Neural crest cell (in vitro differentiated cells): ENCODE measurements at regions not wholly inside any gene's neighbourhood (a gene's known extent, or its start where the extent isn't known, plus 50 kb on each side); places are given as distances from the start of the nearest gene placed in this dataset.

Experiments used
- DNase-seq: peaks from one replicate; pipeline ENCODE4 v3.0.0; 2021; ENCODE audit warnings: low read depth, mixed read lengths, low spot score
- H3K27ac Mint-ChIP-seq: one replicate; pipeline ENCODE4 v1.8.0; 2021; ENCODE audit warnings: mild to moderate bottlenecking, mixed read lengths; ENCODE audit not compliant: unreplicated experiment
- H3K27me3 Mint-ChIP-seq: 2 replicates; pipeline ENCODE4 v1.8.0; 2021; ENCODE audit warnings: low read depth, mild to moderate bottlenecking, mixed read lengths
- H3K36me3 Mint-ChIP-seq: 2 replicates; pipeline ENCODE4 v1.8.0; 2021; ENCODE audit warnings: low read depth, mild to moderate bottlenecking, mixed read lengths
- H3K4me1 Mint-ChIP-seq: 2 replicates; pipeline ENCODE4 v1.8.0; 2021; ENCODE audit warnings: mixed read lengths
- H3K4me3 Mint-ChIP-seq: one replicate; pipeline ENCODE4 v1.8.0; 2021; ENCODE audit warnings: mild to moderate bottlenecking, mixed read lengths
- H3K9me3 Mint-ChIP-seq: 2 replicates; pipeline ENCODE4 v1.8.0; 2021; ENCODE audit warnings: mixed read lengths
- TF ChIP-seq, protein P1 (sequence below): fragments of 200-600 bp; sonication (generic); conservative IDR thresholded peaks from 2 replicates; pipeline ENCODE4 v1.5.0; 2021; ENCODE audit warnings: antibody characterized with exemption, mild to moderate bottlenecking

DNA sequence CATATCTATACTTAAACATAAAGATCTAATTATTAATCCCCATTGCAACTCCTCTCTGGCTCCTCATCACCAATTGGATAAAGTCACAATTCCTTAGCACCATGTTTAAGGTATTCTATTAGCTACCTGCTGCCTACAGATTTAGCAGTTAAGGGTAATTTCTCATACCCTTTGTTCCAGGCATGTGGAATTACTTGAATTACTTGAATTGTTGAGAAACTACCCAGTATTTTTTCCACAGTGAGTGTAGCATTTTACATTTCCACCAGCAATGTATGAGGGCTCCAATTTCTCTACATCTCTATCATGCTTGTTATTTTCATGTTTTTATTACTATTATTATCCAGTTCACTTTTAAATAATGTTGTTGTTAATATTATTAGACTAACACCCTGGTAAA is 86.4 kb downstream of the P2RY1 start:
- no peak for DNase-seq
- Mint-ChIP-seq H3K4me1 (no peaks in the 10 kb centered on the region), H3K9me3 (no peaks in the 10 kb centered on the region), H3K4me3 (no peak overlapping the region), H3K27me3 (no peaks in the 10 kb centered on the region), H3K27ac (no peak overlapping the region), H3K36me3 (no peaks in the 10 kb centered on the region)
- TF ChIP-seq, protein P1, sequence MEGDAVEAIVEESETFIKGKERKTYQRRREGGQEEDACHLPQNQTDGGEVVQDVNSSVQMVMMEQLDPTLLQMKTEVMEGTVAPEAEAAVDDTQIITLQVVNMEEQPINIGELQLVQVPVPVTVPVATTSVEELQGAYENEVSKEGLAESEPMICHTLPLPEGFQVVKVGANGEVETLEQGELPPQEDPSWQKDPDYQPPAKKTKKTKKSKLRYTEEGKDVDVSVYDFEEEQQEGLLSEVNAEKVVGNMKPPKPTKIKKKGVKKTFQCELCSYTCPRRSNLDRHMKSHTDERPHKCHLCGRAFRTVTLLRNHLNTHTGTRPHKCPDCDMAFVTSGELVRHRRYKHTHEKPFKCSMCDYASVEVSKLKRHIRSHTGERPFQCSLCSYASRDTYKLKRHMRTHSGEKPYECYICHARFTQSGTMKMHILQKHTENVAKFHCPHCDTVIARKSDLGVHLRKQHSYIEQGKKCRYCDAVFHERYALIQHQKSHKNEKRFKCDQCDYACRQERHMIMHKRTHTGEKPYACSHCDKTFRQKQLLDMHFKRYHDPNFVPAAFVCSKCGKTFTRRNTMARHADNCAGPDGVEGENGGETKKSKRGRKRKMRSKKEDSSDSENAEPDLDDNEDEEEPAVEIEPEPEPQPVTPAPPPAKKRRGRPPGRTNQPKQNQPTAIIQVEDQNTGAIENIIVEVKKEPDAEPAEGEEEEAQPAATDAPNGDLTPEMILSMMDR: no peak

DNA sequence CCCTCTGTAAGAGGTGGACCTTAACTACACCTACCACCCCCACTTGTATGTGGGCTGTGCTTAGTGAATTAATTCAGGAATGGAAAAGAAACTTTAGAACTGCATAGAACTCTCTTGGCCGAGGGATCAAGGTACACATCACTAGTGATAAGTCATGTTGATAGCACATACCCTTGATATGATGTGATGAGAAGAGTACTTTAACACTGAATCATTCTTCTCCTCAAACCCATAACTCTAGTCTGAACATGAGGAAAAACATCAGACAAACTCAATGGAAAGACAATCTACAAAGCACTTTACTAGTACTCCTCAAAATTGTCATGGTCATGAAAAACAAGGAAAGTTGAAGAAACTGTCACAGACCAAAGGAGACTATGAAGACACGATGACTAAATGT is 87.6 kb downstream of the P2RY1 start:
- no peak for DNase-seq
- H3K36me3 Mint-ChIP-seq: no peaks in the 10 kb centered on the region
- no peaks in the 10 kb centered on the region for H3K4me1 Mint-ChIP-seq
- TF ChIP-seq, protein P1: no peak
- H3K4me3 Mint-ChIP-seq: no peak overlapping the region
- H3K9me3 Mint-ChIP-seq: no peaks in the 10 kb centered on the region
- no peak overlapping the region for H3K27ac Mint-ChIP-seq
- H3K27me3 Mint-ChIP-seq: no peaks in the 10 kb centered on the region

DNA sequence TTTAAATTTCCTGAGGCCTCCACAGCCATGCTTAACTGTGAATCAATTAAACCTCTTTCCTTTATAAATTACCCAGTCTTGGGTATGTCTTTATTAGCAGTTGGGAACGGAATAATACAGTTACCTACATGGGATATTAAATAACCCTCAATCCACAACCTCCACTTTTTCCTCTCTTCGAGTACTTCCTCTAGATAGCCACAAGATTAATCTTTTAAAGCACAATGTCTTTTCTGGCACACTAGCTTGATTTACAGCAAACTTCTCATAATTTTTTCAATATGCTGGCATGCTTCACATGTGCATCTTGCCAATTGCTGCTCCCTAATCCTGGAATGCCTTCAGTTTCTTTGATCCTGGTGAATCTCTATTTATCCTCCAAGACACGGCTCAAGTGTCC is 92.2 kb downstream of the P2RY1 start:
- Mint-ChIP-seq H3K9me3 (no peaks in the 10 kb centered on the region), H3K36me3 (no peaks in the 10 kb centered on the region), H3K27me3 (no peaks in the 10 kb centered on the region), H3K4me3 (no peak overlapping the region), H3K27ac (no peak overlapping the region), H3K4me1 (no peaks in the 10 kb centered on the region)
- DNase-seq: no peak
- TF ChIP-seq, protein P1: no peak

DNA sequence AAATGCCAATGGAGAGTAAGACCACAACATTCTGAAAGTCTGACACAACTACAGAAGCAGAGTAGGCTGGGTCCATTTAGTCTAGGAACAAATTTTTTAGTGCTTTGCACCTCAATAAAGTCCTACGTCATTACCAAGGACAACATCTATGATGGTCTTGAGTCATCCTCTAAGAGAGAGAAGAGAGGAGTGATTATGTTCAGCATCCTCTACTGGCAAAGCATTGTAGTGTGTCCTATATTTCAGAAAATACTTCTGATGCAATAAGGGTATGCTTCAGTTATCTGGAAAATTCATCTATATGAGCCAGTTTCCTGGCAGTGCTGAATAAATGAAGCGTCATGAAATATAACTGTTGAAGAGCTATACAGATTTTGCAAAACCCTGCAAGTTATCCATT is 95.6 kb downstream of the P2RY1 start:
- no peak overlapping the region for H3K4me3 Mint-ChIP-seq
- no peaks in the 10 kb centered on the region for H3K4me1 Mint-ChIP-seq
- H3K36me3 Mint-ChIP-seq: no peaks in the 10 kb centered on the region
- TF ChIP-seq, protein P1: no peak
- no peak overlapping the region for H3K27ac Mint-ChIP-seq
- H3K27me3 Mint-ChIP-seq: no peaks in the 10 kb centered on the region
- H3K9me3 Mint-ChIP-seq: no peaks in the 10 kb centered on the region
- DNase-seq: no peak

DNA sequence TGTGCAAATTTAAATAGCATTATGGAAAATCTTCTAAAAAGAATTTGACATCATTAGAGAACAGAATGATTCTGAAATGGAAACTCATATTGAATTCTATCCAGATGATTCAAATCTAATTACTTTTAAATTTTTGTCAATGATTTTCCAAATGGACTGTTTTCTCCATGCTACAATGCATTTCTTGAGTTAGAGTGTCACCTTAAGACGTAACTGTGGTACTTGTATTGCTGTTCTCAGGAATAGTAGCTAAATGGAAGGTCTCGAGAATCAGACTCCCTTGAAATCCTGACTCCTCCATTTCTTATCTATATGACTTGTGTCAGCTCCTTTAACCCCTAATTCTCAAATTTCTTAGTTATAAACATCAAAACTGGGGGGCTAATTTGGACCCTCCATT is 102.3 kb downstream of the P2RY1 start:
- no peaks in the 10 kb centered on the region for H3K27me3 Mint-ChIP-seq
- TF ChIP-seq, protein P1: no peak
- H3K9me3 Mint-ChIP-seq: no peaks in the 10 kb centered on the region
- no peaks in the 10 kb centered on the region for H3K36me3 Mint-ChIP-seq
- H3K27ac Mint-ChIP-seq: no peak overlapping the region
- no peak overlapping the region for H3K4me3 Mint-ChIP-seq
- H3K4me1 Mint-ChIP-seq: no peaks in the 10 kb centered on the region
- DNase-seq: no peak
